ENCODE measurements at regions not wholly inside any gene's neighbourhood (a gene's known extent, or its start where the extent isn't known, plus 50 kb on each side); places are given as distances from the start of the nearest gene placed in this dataset.
"Not testable (repeated sequence)": the region's sequence is repeated elsewhere in the genome, so short reads cannot be mapped to it uniquely, and the experiment has no call there.

GRCh38 chr17:45646288-45646988 is 137.7 kb upstream of the CRHR1 start:
- no peak for DNase-seq (ENCODE audit: low read depth)

- DNase-seq (ENCODE audit: low read depth): no peak
These were observed 135.5 kb upstream of the CRHR1 start for GRCh38 chr17:45648642-45649041.

- DNase-seq (ENCODE audit: low read depth): no peak
These were observed 134.3 kb upstream of the CRHR1 start for GRCh38 chr17:45649796-45650195.

GRCh38 chr17:45650561-45650960 is 133.6 kb upstream of the CRHR1 start:
- no peak for DNase-seq (ENCODE audit: low read depth)

- DNase-seq (ENCODE audit: low read depth): no peak
These were observed 132.9 kb upstream of the CRHR1 start for GRCh38 chr17:45651145-45651709.

GRCh38 chr17:45653616-45654015 is 130.5 kb upstream of the CRHR1 start:
- no peak for DNase-seq (ENCODE audit: low read depth)

GRCh38 chr17:45656527-45657181 is 127.5 kb upstream of the CRHR1 start:
- DNase-seq (ENCODE audit: low read depth): no peak

- no peak for DNase-seq (ENCODE audit: low read depth)
These were observed 123.6 kb upstream of the CRHR1 start for GRCh38 chr17:45660474-45660873.

- DNase-seq (ENCODE audit: low read depth): no peak
These were observed 121.7 kb upstream of the CRHR1 start for GRCh38 chr17:45662432-45662831.

- DNase-seq (ENCODE audit: low read depth): no peak
These were observed 120.3 kb upstream of the CRHR1 start for GRCh38 chr17:45663772-45664171.

- no peak for DNase-seq (ENCODE audit: low read depth)
These were observed 119.2 kb upstream of the CRHR1 start for GRCh38 chr17:45664921-45665320.

- no peak for DNase-seq (ENCODE audit: low read depth)
These were observed 118.0 kb upstream of the CRHR1 start for GRCh38 chr17:45666046-45666600.

- no peak for DNase-seq (ENCODE audit: low read depth)
These were observed 117.5 kb upstream of the CRHR1 start for GRCh38 chr17:45666641-45667040.

GRCh38 chr17:45667591-45668171 is 116.4 kb upstream of the CRHR1 start:
- no peak for DNase-seq (ENCODE audit: low read depth)

GRCh38 chr17:45668316-45668715 is 115.8 kb upstream of the CRHR1 start:
- DNase-seq (ENCODE audit: low read depth): no peak

GRCh38 chr17:45672301-45672700 is 111.8 kb upstream of the CRHR1 start:
- no peak for DNase-seq (ENCODE audit: low read depth)

- no peak for DNase-seq (ENCODE audit: low read depth)
These were observed 111.3 kb upstream of the CRHR1 start for GRCh38 chr17:45672792-45673191.

GRCh38 chr17:45673759-45674158 is 110.4 kb upstream of the CRHR1 start:
- DNase-seq (ENCODE audit: low read depth): not testable (repeated sequence)

- DNase-seq (ENCODE audit: low read depth): no peak
These were observed 109.1 kb upstream of the CRHR1 start for GRCh38 chr17:45675012-45675411.

- DNase-seq (ENCODE audit: low read depth): no peak
These were observed 108.2 kb upstream of the CRHR1 start for GRCh38 chr17:45675892-45676291.

- no peak for DNase-seq (ENCODE audit: low read depth)
These were observed 107.4 kb upstream of the CRHR1 start for GRCh38 chr17:45676695-45677094.

GRCh38 chr17:45677770-45678169 is 106.3 kb upstream of the CRHR1 start:
- DNase-seq (ENCODE audit: low read depth): no peak

GRCh38 chr17:45679426-45679825 is 104.7 kb upstream of the CRHR1 start:
- no peak for DNase-seq (ENCODE audit: low read depth)
